Fibroblast of peridontal ligament (primary cell): ENCODE measurements at regions not wholly inside any gene's neighbourhood (a gene's known extent, or its start where the extent isn't known, plus 50 kb on each side); places are given as distances from the start of the nearest gene placed in this dataset.

Experiments
- DNase-seq: peaks from one replicate; pipeline ENCODE4 v3.0.0-alpha.2; 2010; ENCODE audit errors: extremely low read depth

- DNase-seq, result no peak
These were observed 240.1 kb downstream of the HGF start for GRCh38 chr7:81529785-81530184.

GRCh38 chr7:81527651-81528050 lies 242.2 kb downstream of the HGF start:
- no peak for DNase-seq

GRCh38 chr7:81526971-81527370 lies 242.9 kb downstream of the HGF start:
- DNase-seq, result no peak

- DNase-seq, result no peak
These were observed 244.0 kb downstream of the HGF start for GRCh38 chr7:81525841-81526240.

GRCh38 chr7:81519886-81520285 lies 250.0 kb downstream of the HGF start:
- no peak for DNase-seq

GRCh38 chr7:81516898-81517297 lies 252.9 kb downstream of the HGF start:
- no peak for DNase-seq

GRCh38 chr7:81515009-81515408 lies 254.8 kb downstream of the HGF start:
- no peak for DNase-seq

GRCh38 chr7:81514546-81514945 lies 255.3 kb downstream of the HGF start:
- DNase-seq, result no peak

GRCh38 chr7:81510122-81510521 lies 259.7 kb downstream of the HGF start:
- DNase-seq, result no peak

GRCh38 chr7:81507221-81507620 lies 262.6 kb downstream of the HGF start:
- DNase-seq, result peak; percentile 16

- DNase-seq, result no peak
These were observed 263.2 kb downstream of the HGF start for GRCh38 chr7:81506609-81507008.

- no peak for DNase-seq
These were observed 266.1 kb downstream of the HGF start for GRCh38 chr7:81503771-81504170.

GRCh38 chr7:81503336-81503735 lies 266.5 kb downstream of the HGF start:
- no peak for DNase-seq

GRCh38 chr7:81501220-81501619 lies 268.6 kb downstream of the HGF start:
- DNase-seq, result peak; percentile 85

- no peak for DNase-seq
These were observed 269.2 kb downstream of the HGF start for GRCh38 chr7:81500631-81501030.

GRCh38 chr7:81499262-81500116 lies 270.4 kb downstream of the HGF start:
- DNase-seq, result peak; percentile 96

- no peak for DNase-seq
These were observed 271.7 kb downstream of the HGF start for GRCh38 chr7:81498176-81498575.

GRCh38 chr7:81492910-81493309 lies 276.9 kb downstream of the HGF start:
- DNase-seq, result no peak

GRCh38 chr7:81492240-81492639 lies 277.6 kb downstream of the HGF start:
- DNase-seq, result no peak

- DNase-seq, result no peak
These were observed 278.3 kb downstream of the HGF start for GRCh38 chr7:81491573-81491972.

GRCh38 chr7:81488210-81488609 lies 281.6 kb downstream of the HGF start:
- no peak for DNase-seq

- DNase-seq, result no peak
These were observed 282.3 kb downstream of the HGF start for GRCh38 chr7:81487516-81487915.

- peak; percentile 97 for DNase-seq
These were observed 285.6 kb downstream of the HGF start for GRCh38 chr7:81484261-81484660.
